GM23338 (cell line): ENCODE measurements at regions not wholly inside any gene's neighbourhood (a gene's known extent, or its start where the extent isn't known, plus 50 kb on each side); places are given as distances from the start of the nearest gene placed in this dataset.

Source experiments
- ATAC-seq: fragments of 200-7000 bp; cut with Tn5 transposase; 3 replicates; pipeline ENCODE4 v1.9.1; 2020
- DNase-seq: peaks from one replicate; pipeline ENCODE4 v3.0.0-alpha.2; 2015; ENCODE audit warnings: low spot score
- H2AFZ ChIP-seq: fragments of 200-600 bp; sonication (generic); 2 replicates; pipeline ENCODE4 v1.8.0; 2016; ENCODE audit warnings: antibody characterized with exemption, mild to moderate bottlenecking, moderate library complexity
- H3F3A ChIP-seq: fragments of 200-600 bp; sonication (generic); replicated peaks from 2 replicates; pipeline ENCODE4 v1.8.0; 2017; ENCODE audit warnings: antibody characterized with exemption, mixed run types, low read depth
- H3K27ac ChIP-seq: fragments of 200-600 bp; sonication (generic); 2 replicates; pipeline ENCODE4 v1.6.1; 2016; ENCODE audit warnings: low read depth
- H3K27me3 ChIP-seq: fragments of 200-600 bp; sonication (generic); 2 replicates; pipeline ENCODE4 v1.8.0; 2016; ENCODE audit warnings: mild to moderate bottlenecking, mixed run types, moderate library complexity; ENCODE audit not compliant: insufficient read depth
- H3K36me3 ChIP-seq: fragments of 200-600 bp; sonication (generic); 2 replicates; pipeline ENCODE4 v1.8.0; 2016; ENCODE audit warnings: mild to moderate bottlenecking; ENCODE audit not compliant: insufficient read depth
- H3K4me1 ChIP-seq: fragments of 200-600 bp; sonication (generic); 2 replicates; pipeline ENCODE4 v1.8.0; 2016; ENCODE audit warnings: mild to moderate bottlenecking, moderate library complexity; ENCODE audit not compliant: insufficient read depth
- H3K4me2 ChIP-seq: fragments of 200-600 bp; sonication (generic); 2 replicates; pipeline ENCODE4 v1.7.1; 2017; ENCODE audit warnings: mixed run types
- H3K4me3 ChIP-seq: fragments of 200-600 bp; sonication (generic); 2 replicates; pipeline ENCODE4 v1.6.1; 2016; ENCODE audit warnings: mixed run types
- H3K79me2 ChIP-seq: fragments of 200-600 bp; sonication (generic); replicated peaks from 2 replicates; pipeline ENCODE4 v1.8.0; 2017; ENCODE audit warnings: mild to moderate bottlenecking; ENCODE audit not compliant: insufficient read depth
- H3K9me2 ChIP-seq: fragments of 200-600 bp; sonication (generic); 2 replicates; pipeline ENCODE4 v1.8.0; 2017; ENCODE audit not compliant: insufficient read depth
- H4K20me1 ChIP-seq: fragments of 200-600 bp; sonication (generic); replicated peaks from 2 replicates; pipeline ENCODE4 v1.8.0; 2017; ENCODE audit warnings: mild to moderate bottlenecking; ENCODE audit not compliant: insufficient read depth
- H3K27ac Mint-ChIP-seq: 2 replicates; pipeline ENCODE4 v1.8.0; 2020; ENCODE audit warnings: inconsistent platforms, mild to moderate bottlenecking, moderate library complexity, mixed read lengths
- H3K27me3 Mint-ChIP-seq: 3 replicates; pipeline ENCODE4 v1.8.0; 2022; ENCODE audit warnings: low read depth, mild to moderate bottlenecking, moderate library complexity, mixed read lengths, inconsistent platforms; ENCODE audit not compliant: insufficient read depth, poor library complexity
- H3K36me3 Mint-ChIP-seq: 3 replicates; pipeline ENCODE4 v1.8.0; 2021; ENCODE audit warnings: low read depth, mild to moderate bottlenecking, inconsistent platforms, moderate library complexity, mixed read lengths
- H3K4me1 Mint-ChIP-seq: 3 replicates; pipeline ENCODE4 v1.8.0; 2020; ENCODE audit warnings: mild to moderate bottlenecking, inconsistent platforms, mixed read lengths
- H3K4me3 Mint-ChIP-seq: 3 replicates; pipeline ENCODE4 v1.8.0; 2021; ENCODE audit warnings: moderate library complexity, mild to moderate bottlenecking, inconsistent platforms, mixed read lengths
- H3K9me3 Mint-ChIP-seq: 3 replicates; pipeline ENCODE4 v1.8.0; 2020; ENCODE audit warnings: moderate library complexity, mild to moderate bottlenecking, inconsistent platforms, mixed read lengths
- CREB1 ChIP-seq: fragments of 250-450 bp; sonication (Bioruptor Pico); IDR thresholded peaks from 2 replicates; pipeline ENCODE4 v1.5.0; 2020; ENCODE audit warnings: low read depth, mild to moderate bottlenecking, moderate library complexity
- CTCF ChIP-seq, 2 experiments: fragments of 200-600 bp in 1 of 2; sonication (generic) in 1 of 2; conservative IDR thresholded peaks; 2 replicates each; pipeline versions ENCODE4 v1.5.1 to v1.6.1; 2016 to 2017; ENCODE audit warnings: antibody characterized with exemption in 2 of 2, low read depth in 2 of 2, mild to moderate bottlenecking in 2 of 2, moderate library complexity in 1 of 2
- EZH2 ChIP-seq: fragments of 200-600 bp; sonication (generic); IDR thresholded peaks from one replicate; pipeline ENCODE4 v1.8.0; 2017; ENCODE audit warnings: antibody characterized with exemption, mild to moderate bottlenecking, low read depth; ENCODE audit not compliant: unreplicated experiment
- EZH2phosphoT487 ChIP-seq: fragments of 200-600 bp; sonication (generic); IDR thresholded peaks from one replicate; pipeline ENCODE4 v1.8.1; 2018; ENCODE audit warnings: antibody characterized with exemption; ENCODE audit not compliant: unreplicated experiment
- JUNB ChIP-seq: IDR thresholded peaks from one replicate; pipeline ENCODE4 v1.6.1; 2016; ENCODE audit warnings: antibody characterized with exemption; ENCODE audit not compliant: unreplicated experiment
- NANOG ChIP-seq: IDR thresholded peaks from 2 replicates; pipeline ENCODE4 v1.6.1; 2016; ENCODE audit warnings: antibody characterized with exemption, borderline replicate concordance
- POLR2AphosphoS5 ChIP-seq: IDR thresholded peaks from 2 replicates; pipeline ENCODE4 v1.6.1; 2016; ENCODE audit warnings: antibody characterized with exemption, low read depth
- STAT1 ChIP-seq: IDR thresholded peaks from one replicate; pipeline ENCODE4 v1.6.1; 2016; ENCODE audit warnings: antibody characterized with exemption; ENCODE audit not compliant: unreplicated experiment
- ZNF114 ChIP-seq: fragments of 250-450 bp; sonication (Bioruptor Pico); IDR thresholded peaks from 2 replicates; pipeline ENCODE4 v1.5.0; 2020; ENCODE audit warnings: mild to moderate bottlenecking, moderate library complexity
- ZNF331 ChIP-seq: fragments of 250-450 bp; sonication (Bioruptor Pico); IDR thresholded peaks from 2 replicates; pipeline ENCODE4 v1.5.0; 2020; ENCODE audit warnings: low read depth, mild to moderate bottlenecking, moderate library complexity
- ZNF462 ChIP-seq: fragments of 250-450 bp; sonication (Bioruptor Pico); IDR thresholded peaks from 2 replicates; pipeline ENCODE4 v1.5.0; 2020; ENCODE audit warnings: mild to moderate bottlenecking, moderate library complexity
- TF ChIP-seq, protein P1 (sequence below): IDR thresholded peaks from one replicate; pipeline ENCODE4 v1.6.1; 2018; ENCODE audit warnings: antibody characterized with exemption; ENCODE audit not compliant: unreplicated experiment
- TF ChIP-seq, protein P2 (sequence below): IDR thresholded peaks from 2 replicates; pipeline ENCODE4 v1.6.1; 2016; ENCODE audit warnings: antibody characterized with exemption

DNA sequence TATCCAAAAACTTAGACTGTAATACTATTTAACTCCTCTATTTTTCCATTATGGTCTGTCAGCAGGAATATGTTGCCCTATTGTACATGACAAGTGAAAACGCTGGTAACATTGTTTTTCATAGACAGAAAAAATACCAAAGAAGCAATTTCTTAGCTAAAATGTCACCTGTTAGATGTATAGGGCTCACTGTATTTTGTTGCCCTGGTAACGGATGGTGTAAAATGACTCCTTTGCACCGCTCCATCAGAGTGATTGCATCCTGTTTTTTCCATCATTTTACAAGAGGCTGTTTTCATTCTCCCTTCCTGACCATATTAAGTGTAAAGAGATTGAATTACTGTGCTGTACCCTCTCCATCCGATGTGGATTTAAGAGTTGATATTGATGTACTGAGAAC is 460.1 kb upstream of the TLE4 start:
- Histone ChIP-seq H3K4me1 (no peaks in the 10 kb centered on the region), H3K79me2 (no peaks in the 10 kb centered on the region), H4K20me1 (no peaks in the 10 kb centered on the region), H3K4me2 (no peak overlapping the region), H3K27ac (no peak overlapping the region), H3K9me2 (no peaks in the 10 kb centered on the region), H3F3A (no peaks in the 10 kb centered on the region), H3K27me3 (no peaks in the 10 kb centered on the region), H3K4me3 (no peak overlapping the region), H2AFZ (no peak overlapping the region), H3K36me3 (no peaks in the 10 kb centered on the region)
- Mint-ChIP-seq H3K9me3 (peaks cover 25% of the 10 kb centered on the region), H3K4me1 (no peaks in the 10 kb centered on the region), H3K27ac (no peak overlapping the region), H3K4me3 (no peak overlapping the region), H3K27me3 (no peaks in the 10 kb centered on the region), H3K36me3 (peaks cover 22% of the 10 kb centered on the region)
- DNase-seq (peak; percentile 17), ATAC-seq (no peak)
- TF ChIP-seq ZNF114 (no peak), STAT1 (no peak), ZNF462 (no peak), NANOG (no peak), ZNF331 (CRISPR knock-in tag) (no peak), CTCF (conservative IDR thresholded peaks at IDR 0.05; ENCODE audit: low read depth in 2 of 2) (no peak), JUNB (no peak), POLR2AphosphoS5 (no peak), CREB1 (CRISPR knock-in tag) (no peak), EZH2phosphoT487 (no peak), EZH2 (no peak)
- TF ChIP-seq, protein P1, sequence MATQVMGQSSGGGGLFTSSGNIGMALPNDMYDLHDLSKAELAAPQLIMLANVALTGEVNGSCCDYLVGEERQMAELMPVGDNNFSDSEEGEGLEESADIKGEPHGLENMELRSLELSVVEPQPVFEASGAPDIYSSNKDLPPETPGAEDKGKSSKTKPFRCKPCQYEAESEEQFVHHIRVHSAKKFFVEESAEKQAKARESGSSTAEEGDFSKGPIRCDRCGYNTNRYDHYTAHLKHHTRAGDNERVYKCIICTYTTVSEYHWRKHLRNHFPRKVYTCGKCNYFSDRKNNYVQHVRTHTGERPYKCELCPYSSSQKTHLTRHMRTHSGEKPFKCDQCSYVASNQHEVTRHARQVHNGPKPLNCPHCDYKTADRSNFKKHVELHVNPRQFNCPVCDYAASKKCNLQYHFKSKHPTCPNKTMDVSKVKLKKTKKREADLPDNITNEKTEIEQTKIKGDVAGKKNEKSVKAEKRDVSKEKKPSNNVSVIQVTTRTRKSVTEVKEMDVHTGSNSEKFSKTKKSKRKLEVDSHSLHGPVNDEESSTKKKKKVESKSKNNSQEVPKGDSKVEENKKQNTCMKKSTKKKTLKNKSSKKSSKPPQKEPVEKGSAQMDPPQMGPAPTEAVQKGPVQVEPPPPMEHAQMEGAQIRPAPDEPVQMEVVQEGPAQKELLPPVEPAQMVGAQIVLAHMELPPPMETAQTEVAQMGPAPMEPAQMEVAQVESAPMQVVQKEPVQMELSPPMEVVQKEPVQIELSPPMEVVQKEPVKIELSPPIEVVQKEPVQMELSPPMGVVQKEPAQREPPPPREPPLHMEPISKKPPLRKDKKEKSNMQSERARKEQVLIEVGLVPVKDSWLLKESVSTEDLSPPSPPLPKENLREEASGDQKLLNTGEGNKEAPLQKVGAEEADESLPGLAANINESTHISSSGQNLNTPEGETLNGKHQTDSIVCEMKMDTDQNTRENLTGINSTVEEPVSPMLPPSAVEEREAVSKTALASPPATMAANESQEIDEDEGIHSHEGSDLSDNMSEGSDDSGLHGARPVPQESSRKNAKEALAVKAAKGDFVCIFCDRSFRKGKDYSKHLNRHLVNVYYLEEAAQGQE, result no peak
- TF ChIP-seq, protein P2, sequence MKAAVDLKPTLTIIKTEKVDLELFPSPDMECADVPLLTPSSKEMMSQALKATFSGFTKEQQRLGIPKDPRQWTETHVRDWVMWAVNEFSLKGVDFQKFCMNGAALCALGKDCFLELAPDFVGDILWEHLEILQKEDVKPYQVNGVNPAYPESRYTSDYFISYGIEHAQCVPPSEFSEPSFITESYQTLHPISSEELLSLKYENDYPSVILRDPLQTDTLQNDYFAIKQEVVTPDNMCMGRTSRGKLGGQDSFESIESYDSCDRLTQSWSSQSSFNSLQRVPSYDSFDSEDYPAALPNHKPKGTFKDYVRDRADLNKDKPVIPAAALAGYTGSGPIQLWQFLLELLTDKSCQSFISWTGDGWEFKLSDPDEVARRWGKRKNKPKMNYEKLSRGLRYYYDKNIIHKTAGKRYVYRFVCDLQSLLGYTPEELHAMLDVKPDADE, result no peak
